Omental fat pad (tissue), 3 donors: ENCODE measurements at regions not wholly inside any gene's neighbourhood (a gene's known extent, or its start where the extent isn't known, plus 50 kb on each side); places are given as distances from the start of the nearest gene placed in this dataset.
A peak's percentile ranks its signal among the peaks of the same experiment; 100 is the strongest.

Experiments
- ATAC-seq: fragments of 150-250 bp; one replicate; pipeline ENCODE4 v1.9.1; 2016; ENCODE audit warnings: mild to moderate bottlenecking, moderate library complexity; ENCODE audit not compliant: low FRiP score
- DNase-seq: peaks from one replicate; pipeline ENCODE4 v3.0.0-alpha.2; 2019; ENCODE audit warnings: low spot score
- CTCF ChIP-seq, 3 donors: fragments of 450-650 bp; IDR thresholded peaks; one replicate each; pipeline ENCODE4 v1.5.1; 2016 to 2017; ENCODE audit warnings: antibody characterized with exemption in 3 of 3, mild to moderate bottlenecking in 3 of 3, moderate library complexity in 2 of 3

GRCh38 chr12:92987362-92987761, 58.3 kb upstream of the EEA1 start:
- peak in 1 of 3 donors; percentile 36 for TF ChIP-seq CTCF (IDR thresholded peaks at IDR 0.05)
- DNase-seq (no peak), ATAC-seq (peak; percentile 81)

DNA sequence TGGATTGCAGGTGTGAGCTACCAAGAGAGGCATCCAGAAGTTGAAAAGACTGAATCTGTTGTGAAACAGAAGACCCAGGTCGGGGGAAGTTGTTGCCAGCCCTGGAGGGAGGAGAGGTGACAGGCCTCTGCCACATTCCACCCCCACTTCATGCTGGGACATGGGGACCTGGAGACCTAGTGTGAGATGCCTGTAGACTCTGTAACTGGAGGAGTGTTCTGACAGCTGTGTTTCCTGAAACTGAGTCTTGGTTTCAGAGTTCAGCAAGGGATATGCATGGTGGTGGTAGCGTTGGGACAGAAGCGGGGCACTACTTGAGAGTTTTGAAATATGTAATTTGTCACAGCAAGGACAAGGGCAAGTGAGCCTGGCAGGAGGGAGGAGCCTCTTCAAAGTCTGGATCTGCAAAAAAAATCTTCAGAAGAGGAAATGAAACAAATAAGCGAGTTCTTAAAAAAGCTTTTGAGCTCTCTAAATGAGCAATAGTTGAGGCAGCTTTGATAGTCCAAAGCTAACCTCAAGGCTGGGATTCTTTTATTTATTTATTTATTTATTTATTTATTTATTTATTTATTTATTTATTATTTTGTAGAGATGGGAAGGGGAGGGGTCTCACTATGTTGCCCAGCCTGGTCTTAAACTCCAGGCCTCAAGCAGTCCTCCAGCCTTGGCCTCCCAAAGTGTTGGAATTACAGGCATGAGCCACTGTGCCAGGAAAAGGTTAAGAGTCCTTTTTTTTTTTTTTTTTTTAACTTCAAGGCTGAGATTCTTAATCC, 58.9 kb upstream of the EEA1 start:
- ATAC-seq = peak; percentile 55
- no peak for TF ChIP-seq CTCF (IDR thresholded peaks at IDR 0.05)
- DNase-seq = no peak

GRCh38 chr12:92988622-92989130, 59.6 kb upstream of the EEA1 start:
- ATAC-seq (no peak), DNase-seq (no peak)
- TF ChIP-seq CTCF (IDR thresholded peaks at IDR 0.05) = no peak

- DNase-seq = no peak
- TF ChIP-seq CTCF (IDR thresholded peaks at IDR 0.05) = no peak
- no peak for ATAC-seq
Observed at GRCh38 chr12:92989715-92990484, 60.8 kb upstream of the EEA1 start.

GRCh38 chr12:92991134-92991533, 62.0 kb upstream of the EEA1 start:
- DNase-seq = no peak
- ATAC-seq = no peak
- TF ChIP-seq CTCF (IDR thresholded peaks at IDR 0.05) = no peak

DNA sequence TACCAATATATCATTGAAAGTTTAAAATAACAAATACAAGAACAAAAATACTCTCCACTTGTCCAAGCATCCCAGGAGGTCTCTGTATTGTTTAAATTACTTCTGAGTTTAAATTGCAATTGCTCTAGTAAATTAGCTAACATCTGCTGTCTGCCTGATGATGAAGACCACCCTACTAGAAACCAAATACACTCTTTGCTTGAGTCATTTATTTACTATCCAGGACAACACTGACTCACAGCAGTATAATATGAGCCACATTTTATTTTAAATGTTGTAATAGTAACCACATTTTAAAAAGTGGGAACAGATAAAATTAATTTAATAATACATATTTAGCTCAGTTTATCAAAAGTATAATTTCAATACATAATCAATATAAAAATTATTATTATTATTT, 62.9 kb upstream of the EEA1 start:
- TF ChIP-seq CTCF (IDR thresholded peaks at IDR 0.05) = no peak
- DNase-seq = no peak
- ATAC-seq = no peak
